ENCODE measurements at regions not wholly inside any gene's neighbourhood (a gene's known extent, or its start where the extent isn't known, plus 50 kb on each side); places are given as distances from the start of the nearest gene placed in this dataset.

- no peak for DNase-seq
Observed at GRCh38 chr10:3452683-3453361, 280.2 kb upstream of the PITRM1 start.

- DNase-seq = no peak
Observed at GRCh38 chr10:3452173-3452626, 279.6 kb upstream of the PITRM1 start.

- DNase-seq = no peak
Observed at GRCh38 chr10:3451516-3452172, 279.1 kb upstream of the PITRM1 start.

- DNase-seq = no peak
Observed at GRCh38 chr10:3446221-3446620, 273.6 kb upstream of the PITRM1 start.

GRCh38 chr10:3445648-3446047 lies 273.1 kb upstream of the PITRM1 start:
- DNase-seq = no peak

GRCh38 chr10:3442451-3442990 lies 269.9 kb upstream of the PITRM1 start:
- no peak for DNase-seq

- DNase-seq = no peak
Observed at GRCh38 chr10:3439183-3439582, 266.6 kb upstream of the PITRM1 start.

- no peak for DNase-seq
Observed at GRCh38 chr10:3438606-3439005, 266.0 kb upstream of the PITRM1 start.

- DNase-seq = no peak
Observed at GRCh38 chr10:3435671-3436070, 263.1 kb upstream of the PITRM1 start.

GRCh38 chr10:3433988-3434387 lies 261.4 kb upstream of the PITRM1 start:
- no peak for DNase-seq

- no peak for DNase-seq
Observed at GRCh38 chr10:3433131-3433530, 260.5 kb upstream of the PITRM1 start.

- DNase-seq = no peak
Observed at GRCh38 chr10:3432081-3432825, 259.7 kb upstream of the PITRM1 start.

- no peak for DNase-seq
Observed at GRCh38 chr10:3430501-3430900, 257.9 kb upstream of the PITRM1 start.

GRCh38 chr10:3429676-3430075 lies 257.1 kb upstream of the PITRM1 start:
- no peak for DNase-seq

GRCh38 chr10:3428826-3429225 lies 256.2 kb upstream of the PITRM1 start:
- DNase-seq = no peak

- no peak for DNase-seq
Observed at GRCh38 chr10:3427950-3428354, 255.4 kb upstream of the PITRM1 start.

GRCh38 chr10:3427347-3427746 lies 254.8 kb upstream of the PITRM1 start:
- no peak for DNase-seq

- no peak for DNase-seq
Observed at GRCh38 chr10:3426190-3426845, 253.7 kb upstream of the PITRM1 start.

GRCh38 chr10:3425716-3426115 lies 253.1 kb upstream of the PITRM1 start:
- DNase-seq = no peak

- DNase-seq = no peak
Observed at GRCh38 chr10:3425261-3425660, 252.7 kb upstream of the PITRM1 start.

GRCh38 chr10:3424111-3424851 lies 251.7 kb upstream of the PITRM1 start:
- peak; percentile 14 for DNase-seq

- no peak for DNase-seq
Observed at GRCh38 chr10:3423384-3423783, 250.8 kb upstream of the PITRM1 start.

Measured in NCI-H1092 (cell line).